GM23248 (cell line): ENCODE measurements at regions not wholly inside any gene's neighbourhood (a gene's known extent, or its start where the extent isn't known, plus 50 kb on each side); places are given as distances from the start of the nearest gene placed in this dataset.

Source experiments
- DNase-seq: peaks from one replicate; pipeline ENCODE4 v3.0.0-alpha.2; 2015
- H2AFZ ChIP-seq: fragments of 200-600 bp; sonication (generic); 2 replicates; pipeline ENCODE4 v1.6.1; 2016; ENCODE audit warnings: antibody characterized with exemption
- H3F3A ChIP-seq: fragments of 200-600 bp; sonication (generic); 2 replicates; pipeline ENCODE4 v1.6.1; 2016; ENCODE audit warnings: mild to moderate bottlenecking, antibody characterized with exemption, mixed run types; ENCODE audit not compliant: insufficient read depth
- H3K27ac ChIP-seq: fragments of 200-600 bp; sonication (generic); 2 replicates; pipeline ENCODE4 v1.5.1; 2016; ENCODE audit warnings: mild to moderate bottlenecking
- H3K27me3 ChIP-seq: fragments of 200-600 bp; sonication (generic); replicated peaks from 2 replicates; pipeline ENCODE4 v1.6.1; 2016; ENCODE audit warnings: mild to moderate bottlenecking; ENCODE audit not compliant: insufficient read depth
- H3K36me3 ChIP-seq: fragments of 200-600 bp; sonication (generic); 2 replicates; pipeline ENCODE4 v1.6.1; 2016; ENCODE audit warnings: low read depth, mild to moderate bottlenecking
- H3K4me1 ChIP-seq: fragments of 200-600 bp; sonication (generic); 2 replicates; pipeline ENCODE4 v1.6.1; 2016; ENCODE audit warnings: mild to moderate bottlenecking; ENCODE audit not compliant: insufficient read depth
- H3K4me2 ChIP-seq: fragments of 200-600 bp; sonication (generic); one replicate; pipeline ENCODE4 v1.6.1; 2016; ENCODE audit warnings: mild to moderate bottlenecking; ENCODE audit not compliant: unreplicated experiment
- H3K4me3 ChIP-seq: fragments of 200-600 bp; sonication (generic); 2 replicates; pipeline ENCODE4 v1.5.1; 2016; ENCODE audit warnings: mild to moderate bottlenecking
- H3K79me2 ChIP-seq: fragments of 200-600 bp; sonication (generic); 2 replicates; pipeline ENCODE4 v1.6.1; 2016; ENCODE audit warnings: mild to moderate bottlenecking; ENCODE audit not compliant: insufficient read depth
- H3K9ac ChIP-seq: fragments of 200-600 bp; sonication (generic); 2 replicates; pipeline ENCODE4 v1.6.1; 2016; ENCODE audit warnings: mild to moderate bottlenecking
- H3K9me2 ChIP-seq: fragments of 200-600 bp; sonication (generic); 2 replicates; pipeline ENCODE4 v1.6.1; 2016; ENCODE audit warnings: mixed run types, mild to moderate bottlenecking, moderate library complexity; ENCODE audit not compliant: insufficient read depth
- H3K9me3 ChIP-seq: fragments of 200-600 bp; sonication (generic); one replicate; pipeline ENCODE4 v1.6.1; 2017; ENCODE audit warnings: low read depth
- H4K20me1 ChIP-seq: fragments of 200-600 bp; sonication (generic); 2 replicates; pipeline ENCODE4 v1.6.0; 2016; ENCODE audit not compliant: insufficient read depth
- EZH2 ChIP-seq: fragments of 200-600 bp; sonication (generic); IDR thresholded peaks from 2 replicates; pipeline ENCODE4 v1.6.1; 2018; ENCODE audit warnings: antibody characterized with exemption, mild to moderate bottlenecking; ENCODE audit not compliant: insufficient read depth, poor library complexity, severe bottlenecking
- EZH2phosphoT487 ChIP-seq: fragments of 200-600 bp; sonication (generic); IDR thresholded peaks from 2 replicates; pipeline ENCODE4 v1.6.1; 2018; ENCODE audit warnings: antibody characterized with exemption, moderate library complexity, mild to moderate bottlenecking, low read depth; ENCODE audit not compliant: insufficient read depth
- WGBS, 2 experiments: methylation state at CpG; one replicate each; pipeline ENCODE4 v1.1.6; 2015 to 2017; ENCODE audit warnings: low lambda C conversion rate in 2 of 2, low coverage in 1 of 2; ENCODE audit errors: missing lambda C conversion rate in 2 of 2; 5-methylcytosine and 5-hydroxymethylcytosine counted together
- in situ Hi-C: fragments of 300-500 bp; cut with MboI; formaldehyde crosslinking; loops from 2 replicates; pipeline ENCODE4 v1.15.0; 2020

DNA sequence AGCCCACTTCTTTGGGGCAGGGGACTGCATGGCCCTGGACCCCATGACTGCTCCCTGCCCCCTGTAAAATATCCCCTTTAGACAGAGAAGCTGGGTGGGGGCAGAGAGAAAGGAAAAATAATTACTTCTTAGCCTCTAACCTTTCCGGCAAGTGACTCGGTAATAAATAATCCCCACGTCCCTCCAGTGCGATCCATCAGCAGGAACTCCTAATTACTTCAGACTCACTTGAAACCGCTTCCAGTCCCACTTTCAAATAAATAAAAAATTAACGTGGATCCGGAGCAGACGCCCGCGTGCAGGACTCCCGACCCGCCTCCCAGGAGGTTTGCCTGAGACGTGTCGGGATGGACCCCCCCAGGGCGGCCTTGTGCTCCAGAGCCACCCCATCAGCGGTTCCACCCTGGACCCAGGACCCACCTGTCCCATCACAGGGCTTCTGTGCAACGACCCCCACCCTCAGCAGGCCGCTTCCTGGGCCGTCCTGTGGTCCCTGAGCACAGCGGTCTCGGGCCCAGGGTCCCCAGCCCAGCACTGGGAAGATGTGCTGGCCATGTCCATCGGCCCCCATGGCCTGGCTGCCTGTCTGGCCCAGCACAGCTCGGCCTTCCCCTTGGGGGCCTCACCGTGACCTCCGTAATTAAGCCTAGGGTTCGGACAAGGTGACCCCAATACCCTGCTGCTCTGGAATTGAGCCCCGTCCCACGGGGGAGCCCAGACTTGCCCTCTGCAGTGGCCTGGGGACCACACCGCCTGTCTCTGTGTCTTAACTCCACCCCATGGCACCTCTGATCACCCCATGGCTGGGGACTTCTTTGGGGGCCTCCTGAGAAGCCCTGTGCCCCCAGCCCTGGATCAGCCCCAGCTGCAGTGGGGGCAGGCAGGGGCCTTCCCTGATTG, 108.0 kb downstream of the UNCX start:
- TF ChIP-seq EZH2 (no peak), EZH2phosphoT487 (no peak)
- in situ Hi-C loops = no loop called here
- Histone ChIP-seq H3K4me2 (no peak overlapping the region), H3K9ac (no peak overlapping the region), H4K20me1 (no peaks in the 10 kb centered on the region), H3K4me1 (no peaks in the 10 kb centered on the region), H3K9me2 (no peaks in the 10 kb centered on the region), H3K27ac (no peak overlapping the region), H3K79me2 (no peaks in the 10 kb centered on the region), H3K36me3 (no peaks in the 10 kb centered on the region), H3K4me3 (no peak overlapping the region), H3K9me3 (no peaks in the 10 kb centered on the region), H3K27me3 (peaks cover 24% of the 10 kb centered on the region), H3F3A (no peaks in the 10 kb centered on the region), H2AFZ (no peak overlapping the region)
- WGBS, 2 experiments = 39 to 40% methylated on average over 28 to 29 of the region's 29 CpGs
- no peak for DNase-seq

DNA sequence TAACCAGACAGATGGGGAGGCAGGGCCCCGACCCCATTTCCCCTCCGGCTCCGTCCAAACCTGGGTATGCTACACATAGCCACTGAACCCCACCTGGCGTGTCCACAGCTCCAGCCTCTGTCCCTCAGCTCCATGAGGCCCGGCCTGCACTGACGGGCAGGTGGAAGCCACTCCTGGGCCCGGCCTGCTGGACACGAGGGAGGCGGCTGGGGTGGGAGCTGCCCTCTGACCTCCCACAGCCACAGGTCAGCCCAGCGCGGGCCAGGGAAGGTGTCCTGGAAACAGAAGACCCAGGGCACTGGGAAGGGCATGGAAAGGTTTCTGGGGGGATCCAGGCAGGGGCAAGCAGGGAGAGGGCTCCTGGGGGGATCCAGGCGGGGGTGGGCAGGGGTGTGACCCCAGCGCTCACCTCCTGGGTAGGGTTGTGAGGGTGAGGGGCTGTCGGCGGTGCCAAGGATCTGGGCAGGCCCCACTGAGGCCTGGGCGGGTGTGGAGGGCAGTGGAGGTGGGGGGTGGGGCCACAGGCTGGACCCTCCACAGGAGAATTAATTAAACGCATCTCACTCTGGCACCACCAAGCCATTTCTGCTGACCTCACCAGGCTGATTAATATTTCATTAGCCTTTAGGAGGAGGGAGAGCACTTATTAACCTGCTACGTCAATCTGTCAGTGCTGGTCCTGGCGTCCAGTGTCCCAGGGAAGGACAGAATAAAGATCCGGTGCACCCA, 108.9 kb downstream of the UNCX start:
- no peak overlapping the region for H3K9ac ChIP-seq
- H3K4me1 ChIP-seq = no peaks in the 10 kb centered on the region
- no peak overlapping the region for H3K4me2 ChIP-seq
- WGBS, 2 experiments = 53 to 63% methylated on average over 15 to 20 of the region's 20 CpGs
- no peaks in the 10 kb centered on the region for H3K9me2 ChIP-seq
- H3K4me3 ChIP-seq = no peak overlapping the region
- H4K20me1 ChIP-seq = no peaks in the 10 kb centered on the region
- H3K9me3 ChIP-seq = no peaks in the 10 kb centered on the region
- H3F3A ChIP-seq = no peaks in the 10 kb centered on the region
- H3K79me2 ChIP-seq = no peaks in the 10 kb centered on the region
- peaks cover 24% of the 10 kb centered on the region for H3K27me3 ChIP-seq
- no peak for TF ChIP-seq EZH2phosphoT487
- no peak for TF ChIP-seq EZH2
- no peaks in the 10 kb centered on the region for H3K36me3 ChIP-seq
- DNase-seq = no peak
- H2AFZ ChIP-seq = no peak overlapping the region
- in situ Hi-C loops = no loop called here
- H3K27ac ChIP-seq = no peak overlapping the region

DNA sequence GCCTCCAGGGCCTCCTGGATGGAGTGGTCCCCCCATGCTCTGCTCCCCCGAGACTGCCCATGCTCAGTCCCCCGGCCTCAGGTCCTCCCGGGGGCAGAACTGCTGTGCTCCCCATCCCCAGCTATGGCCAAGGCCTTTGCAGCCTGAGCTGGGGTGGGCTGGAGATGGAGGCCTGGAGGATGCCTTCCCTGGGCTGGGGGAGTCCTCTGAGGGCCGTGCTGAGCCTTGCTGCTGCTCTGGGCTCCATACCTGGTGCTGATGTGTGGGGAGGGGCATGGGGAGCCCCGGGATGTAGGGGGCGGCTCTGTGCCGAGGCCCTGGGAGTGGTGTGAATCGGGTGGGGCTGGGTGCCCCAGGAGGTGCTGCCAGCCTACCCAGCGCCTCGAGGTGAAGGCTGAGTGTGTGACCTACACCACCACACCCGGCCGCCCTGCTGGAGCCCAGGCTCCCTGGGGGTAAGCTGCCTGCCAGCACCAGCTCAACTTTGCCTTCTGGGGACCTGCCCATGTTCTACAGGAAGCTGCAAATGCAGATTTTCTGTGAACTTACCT, 109.5 kb downstream of the UNCX start:
- DNase-seq = no peak
- no peak overlapping the region for H2AFZ ChIP-seq
- no peaks in the 10 kb centered on the region for H3K9me3 ChIP-seq
- H3K36me3 ChIP-seq = no peaks in the 10 kb centered on the region
- no peaks in the 10 kb centered on the region for H3K9me2 ChIP-seq
- in situ Hi-C loops = no loop called here
- H3F3A ChIP-seq = no peaks in the 10 kb centered on the region
- 32 to 43% methylated on average over 7 to 8 of the region's 12 CpGs for WGBS, 2 experiments
- H3K27ac ChIP-seq = no peak overlapping the region
- peaks cover 24% of the 10 kb centered on the region for H3K27me3 ChIP-seq
- no peak for TF ChIP-seq EZH2
- TF ChIP-seq EZH2phosphoT487 = no peak
- H3K9ac ChIP-seq = no peak overlapping the region
- H3K4me1 ChIP-seq = no peaks in the 10 kb centered on the region
- H3K4me2 ChIP-seq = no peak overlapping the region
- H4K20me1 ChIP-seq = no peaks in the 10 kb centered on the region
- H3K4me3 ChIP-seq = no peak overlapping the region
- H3K79me2 ChIP-seq = no peaks in the 10 kb centered on the region

DNA sequence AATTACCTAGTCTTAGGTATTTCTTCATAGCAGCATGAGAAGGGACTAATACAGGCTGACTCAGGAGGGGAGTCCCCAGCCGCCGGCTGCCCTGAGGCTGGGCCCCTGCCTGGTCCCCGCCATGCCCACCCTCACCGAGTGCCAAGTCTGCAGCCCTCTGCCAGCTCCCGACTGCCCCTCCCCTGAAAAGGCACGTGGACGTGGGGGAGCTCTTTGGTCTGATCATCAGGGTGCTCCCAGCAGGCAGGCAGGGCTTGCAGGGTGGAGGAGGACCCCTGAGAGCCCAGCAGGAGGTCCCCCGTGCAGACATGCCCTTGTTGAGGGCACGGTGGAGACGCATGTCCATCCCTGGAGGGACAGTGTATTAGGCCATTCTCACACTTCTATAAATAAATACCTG, 110.9 kb downstream of the UNCX start:
- H3K27me3 ChIP-seq = peaks cover 30% of the 10 kb centered on the region
- H3K9me2 ChIP-seq = no peaks in the 10 kb centered on the region
- no peaks in the 10 kb centered on the region for H3K9me3 ChIP-seq
- H2AFZ ChIP-seq = no peak overlapping the region
- 12 to 13% methylated on average over 10 of the region's 10 CpGs for WGBS, 2 experiments
- no peak overlapping the region for H3K4me3 ChIP-seq
- TF ChIP-seq EZH2 (no peak), EZH2phosphoT487 (no peak)
- no peak overlapping the region for H3K27ac ChIP-seq
- no peaks in the 10 kb centered on the region for H3K79me2 ChIP-seq
- no peaks in the 10 kb centered on the region for H3F3A ChIP-seq
- no peak overlapping the region for H3K9ac ChIP-seq
- H3K36me3 ChIP-seq = no peaks in the 10 kb centered on the region
- no peaks in the 10 kb centered on the region for H3K4me1 ChIP-seq
- no peak overlapping the region for H3K4me2 ChIP-seq
- H4K20me1 ChIP-seq = no peaks in the 10 kb centered on the region
- in situ Hi-C loops = no loop called here
- DNase-seq = no peak
